Tibial nerve (tissue), 4 donors: ENCODE measurements at regions not wholly inside any gene's neighbourhood (a gene's known extent, or its start where the extent isn't known, plus 50 kb on each side); places are given as distances from the start of the nearest gene placed in this dataset.

ENCODE experiments used
- CTCF ChIP-seq, 5 experiments: fragments of 200-600 bp in 3 of 5; fragments of 450-650 bp in 2 of 5; sonication (generic) in 3 of 5; IDR thresholded peaks; one replicate each; pipeline ENCODE4 v1.5.1; 2016 to 2019; ENCODE audit warnings: antibody characterized with exemption in 5 of 5, mild to moderate bottlenecking in 3 of 5, moderate library complexity in 2 of 5
- EP300 ChIP-seq, 2 donors: sonication (generic); formaldehyde crosslinking; IDR thresholded peaks; one replicate each; pipeline ENCODE4 v1.6.1; 2017; ENCODE audit warnings: antibody characterized with exemption in 2 of 2, mild to moderate bottlenecking in 1 of 2
- POLR2A ChIP-seq, 2 donors: fragments of 450-650 bp; IDR thresholded peaks; one replicate each; pipeline ENCODE4 v1.6.1; 2017; ENCODE audit warnings: antibody characterized with exemption in 2 of 2, mild to moderate bottlenecking in 2 of 2, moderate library complexity in 2 of 2

GRCh38 chr13:74464670-74465069 is 330.5 kb upstream of the KLF12 start:
- TF ChIP-seq CTCF (IDR thresholded peaks at IDR 0.05) (no peak), POLR2A (IDR thresholded peaks at IDR 0.05) (no peak), EP300 (IDR thresholded peaks at IDR 0.05) (no peak)
